HCT116 (cell line): ENCODE measurements at regions not wholly inside any gene's neighbourhood (a gene's known extent, or its start where the extent isn't known, plus 50 kb on each side); places are given as distances from the start of the nearest gene placed in this dataset.

Experiments
- ATAC-seq: fragments of 200-7000 bp; cut with Tn5 transposase; 2 replicates; pipeline ENCODE4 v1.9.1; 2020; ENCODE audit warnings: mild to moderate bottlenecking, moderate library complexity
- BruUV-seq: library from RNA; stranded (reverse); fragments of 400-500 nt; replicated peaks from 2 replicates; lab custom pipeline; 2021; lab: Mats Ljungman, UMichigan
- CTCF ChIA-PET: fragments of 300-600 bp; sonication (Branson Sonifier 250); formaldehyde crosslinking; loops from one replicate; lab custom pipeline; 2021; ENCODE audit warnings: antibody characterized with exemption; lab: Charles Lee
- POLR2A ChIA-PET: fragments of 300-600, 350-600 bp; sonication (Branson Sonifier 250); formaldehyde crosslinking; loops from one replicate; lab custom pipeline; 2021; ENCODE audit warnings: antibody characterized with exemption; lab: Charles Lee
- RAD21 ChIA-PET, 2 experiments: fragments of 300-600 bp; sonication (Branson Sonifier 250); formaldehyde crosslinking; loops; one replicate each; lab custom pipeline; 2023; ENCODE audit warnings: low total read pairs in 2 of 2; ENCODE audit not compliant: uncharacterized antibody in 2 of 2, unreplicated experiment in 2 of 2, low non-redundant PET in 1 of 2; lab: Charles Lee
- DNase-seq: peaks from one replicate; pipeline ENCODE4 v3.0.0-alpha.2; 2010; ENCODE audit warnings: low read depth, low spot score
- H2AFZ ChIP-seq: fragments of 200-600 bp; shearing (Covaris generic), sonication (generic); 2 replicates; pipeline ENCODE4 v1.6.1; 2017; ENCODE audit warnings: low read depth, mixed run types, mixed read lengths, antibody characterized with exemption, low read length; ENCODE audit not compliant: poor library complexity, severe bottlenecking
- H3K27ac ChIP-seq: 2 replicates; pipeline ENCODE4 v1.5.1; 2012; ENCODE audit warnings: low read depth, low read length
- H3K27me3 ChIP-seq: fragments of 200-600 bp; sonication (generic); 2 replicates; pipeline ENCODE4 v1.6.1; 2016; ENCODE audit warnings: mixed run types, low read length, mixed read lengths; ENCODE audit not compliant: insufficient read depth
- H3K36me3 ChIP-seq, 2 experiments: fragments of 200-500 bp in 1 of 2; fragments of 200-600 bp in 1 of 2; sonication (Bioruptor generic) in 1 of 2; sonication (generic) in 1 of 2; 2 replicates each; pipeline versions ENCODE4 v1.5.1 to v1.6.1; 2014 to 2016; ENCODE audit warnings: low read length in 2 of 2, inconsistent platforms in 1 of 2, mixed read lengths in 1 of 2, mixed run types in 1 of 2; ENCODE audit not compliant: insufficient read depth in 2 of 2, control insufficient read depth in 1 of 2
- H3K4me1 ChIP-seq, 2 experiments: fragments of 200-600 bp in 1 of 2; sonication (generic) in 1 of 2; 2 replicates each; pipeline versions ENCODE4 v1.5.1 to v1.6.1; 2012 to 2017; ENCODE audit warnings: low read length in 2 of 2, inconsistent platforms in 1 of 2, mild to moderate bottlenecking in 1 of 2, mixed read lengths in 1 of 2, mixed run types in 1 of 2, moderate library complexity in 1 of 2; ENCODE audit not compliant: insufficient read depth in 2 of 2, control insufficient read depth in 1 of 2
- H3K4me2 ChIP-seq: fragments of 200-600 bp; sonication (generic); 2 replicates; pipeline ENCODE4 v1.6.1; 2017; ENCODE audit warnings: mixed run types, low read length, mixed read lengths
- H3K4me3 ChIP-seq, 2 experiments: fragments of 200-600 bp in 1 of 2; sonication (generic) in 1 of 2; replicated peaks in 1 of 2; 2 replicates each; pipeline ENCODE4 v1.5.1; 2011 to 2016; ENCODE audit warnings: low read length in 2 of 2, control low read depth in 1 of 2, low read depth in 1 of 2, mild to moderate bottlenecking in 1 of 2, mixed read lengths in 1 of 2, mixed run types in 1 of 2
- H3K79me2 ChIP-seq: fragments of 200-600 bp; sonication (generic); 2 replicates; pipeline ENCODE4 v1.6.1; 2017; ENCODE audit warnings: mild to moderate bottlenecking, mixed run types, low read length, moderate library complexity, mixed read lengths; ENCODE audit not compliant: insufficient read depth
- H3K9ac ChIP-seq: fragments of 200-600 bp; sonication (generic); 2 replicates; pipeline ENCODE4 v1.6.1; 2016; ENCODE audit warnings: low read length, mixed read lengths
- H3K9me2 ChIP-seq: fragments of 200-600 bp; sonication (generic), shearing (Covaris generic); 2 replicates; pipeline ENCODE4 v1.6.1; 2017; ENCODE audit warnings: mixed run types, mild to moderate bottlenecking, moderate library complexity; ENCODE audit not compliant: insufficient read depth
- H3K9me3 ChIP-seq, 2 experiments: fragments of 200-500 bp in 1 of 2; fragments of 200-600 bp in 1 of 2; sonication (Bioruptor generic) in 1 of 2; sonication (generic) in 1 of 2; 2 replicates each; pipeline ENCODE4 v1.6.1; 2014 to 2017; ENCODE audit warnings: low read length in 2 of 2, mixed read lengths in 2 of 2, inconsistent platforms in 1 of 2, low read depth in 1 of 2, mild to moderate bottlenecking in 1 of 2, mixed run types in 1 of 2, moderate library complexity in 1 of 2; ENCODE audit not compliant: control insufficient read depth in 1 of 2, insufficient read depth in 1 of 2
- H4K20me1 ChIP-seq: fragments of 200-600 bp; sonication (generic), shearing (Covaris generic); 2 replicates; pipeline ENCODE4 v1.6.1; 2017; ENCODE audit warnings: mixed run types, mild to moderate bottlenecking, moderate library complexity; ENCODE audit not compliant: insufficient read depth
- CTCF ChIP-seq, 3 experiments: fragments of 200-600 bp in 1 of 3; sonication (generic) in 1 of 3; IDR thresholded peaks in 2 of 3; conservative IDR thresholded peaks in 1 of 3; 2 replicates each; pipeline ENCODE4 v1.5.1; 2012 to 2017; ENCODE audit warnings: low read depth in 2 of 3, low read length in 2 of 3, antibody characterized with exemption in 1 of 3, borderline replicate concordance in 1 of 3, control low read depth in 1 of 3, mild to moderate bottlenecking in 1 of 3, mixed read lengths in 1 of 3, mixed run types in 1 of 3, moderate library complexity in 1 of 3; ENCODE audit not compliant: insufficient read depth in 1 of 3
- EGR1 ChIP-seq: IDR thresholded peaks from 2 replicates; pipeline ENCODE4 v1.6.1; 2012; ENCODE audit warnings: low read depth
- EZH2phosphoT487 ChIP-seq: fragments of 200-600 bp; IDR thresholded peaks from 2 replicates; pipeline ENCODE4 v1.6.1; 2018; ENCODE audit warnings: antibody characterized with exemption, borderline replicate concordance
- RAD21 ChIP-seq: IDR thresholded peaks from 2 replicates; pipeline ENCODE4 v1.6.1; 2012; ENCODE audit warnings: low read depth, mild to moderate bottlenecking
- SIN3A ChIP-seq: IDR thresholded peaks from 2 replicates; pipeline ENCODE4 v1.6.1; 2012; ENCODE audit warnings: low read depth
- TCF7L2 ChIP-seq: IDR thresholded peaks from 2 replicates; pipeline ENCODE4 v1.7.0; 2011; ENCODE audit warnings: borderline replicate concordance, inconsistent platforms; ENCODE audit not compliant: insufficient read depth, insufficient read length; ENCODE audit errors: extremely low read depth
- ZBTB33 ChIP-seq: IDR thresholded peaks from 2 replicates; pipeline ENCODE4 v1.6.1; 2011; ENCODE audit warnings: mild to moderate bottlenecking, low read length, moderate library complexity; ENCODE audit not compliant: insufficient replicate concordance; ENCODE audit errors: extremely low read depth
- ZFX ChIP-seq: fragments of 450-650 bp; IDR thresholded peaks from 2 replicates; pipeline ENCODE4 v1.6.1; 2017
- intact Hi-C: fragments of 100-400 bp; cut with micrococcal nuclease; formaldehyde crosslinking; loops from 2 replicates; pipeline ENCODE4 v1.10.0; 2022

- no peak for TF ChIP-seq ZBTB33
- no peak for TF ChIP-seq ZFX
- TF ChIP-seq EGR1, result no peak
Observed at GRCh38 chrX:155695419-155695818, 82.7 kb upstream of the TMLHE start (continued).

- ChIA-PET CTCF (no interaction called here), RAD21 (no interaction called here)
Observed at GRCh38 chrX:155694649-155695048, 81.9 kb upstream of the TMLHE start.

More at GRCh38 chrX:155694649-155695048, 81.9 kb upstream of the TMLHE start:
- H3K9me2 ChIP-seq, result no peaks in the 10 kb centered on the region
- no peak overlapping the region for H3K27ac ChIP-seq
- H3K79me2 ChIP-seq, result no peaks in the 10 kb centered on the region
- no peaks in the 10 kb centered on the region for H4K20me1 ChIP-seq
- no peak overlapping the region for H3K4me3 ChIP-seq
- ATAC-seq, result no peak
- H3K9me3 ChIP-seq, result no peaks in the 10 kb centered on the region
- intact Hi-C loops, result no loop called here
- BruUV-seq, result no TSS peak
- H3K36me3 ChIP-seq, result no peaks in the 10 kb centered on the region
- no peak for DNase-seq
- no peak for TF ChIP-seq SIN3A
- TF ChIP-seq EGR1, result no peak
- no peak for TF ChIP-seq RAD21
- no peak for TF ChIP-seq TCF7L2
- no peak for TF ChIP-seq CTCF (IDR thresholded peaks at IDR 0.05 in 2 of 3, conservative IDR thresholded peaks at IDR 0.05 in 1 of 3; ENCODE audit: borderline replicate concordance in 1 of 3, insufficient read depth in 1 of 3, low read depth in 2 of 3, low read length in 2 of 3)
- TF ChIP-seq EZH2phosphoT487, result no peak
- no peak overlapping the region for H3K4me2 ChIP-seq
- H2AFZ ChIP-seq, result no peak overlapping the region
- H3K4me1 ChIP-seq, result no peaks in the 10 kb centered on the region
- POLR2A ChIA-PET, result no interaction called here
- no peak overlapping the region for H3K9ac ChIP-seq
- H3K27me3 ChIP-seq, result no peaks in the 10 kb centered on the region
